ENCODE measurements at regions not wholly inside any gene's neighbourhood (a gene's known extent, or its start where the extent isn't known, plus 50 kb on each side); places are given as distances from the start of the nearest gene placed in this dataset.
"Not testable (repeated sequence)": the region's sequence is repeated elsewhere in the genome, so short reads cannot be mapped to it uniquely, and the experiment has no call there.

- TF ChIP-seq CTCF (IDR thresholded peaks at IDR 0.05) = no peak
- no peak for TF ChIP-seq POLR2A (IDR thresholded peaks at IDR 0.05)
- H3K4me3 ChIP-seq (replicated peaks in 1 of 3) = no peak overlapping the region
- no peaks in the 10 kb centered on the region for H3K27me3 ChIP-seq
- H3K27ac ChIP-seq = no peak overlapping the region
- no peaks in the 10 kb centered on the region for H3K4me1 ChIP-seq
- no peak for DNase-seq
- no peaks in the 10 kb centered on the region for H3K9me3 ChIP-seq
- intact Hi-C loops (cut with DNase I) = no loop called here
- WGBS, 2 donors = 7 to 21% methylated on average over 12 to 15 of the region's 27 CpGs
- H3K36me3 ChIP-seq = no peaks in the 10 kb centered on the region
Observed at GRCh38 chr6:78629154-78629721, 238.1 kb upstream of the IRAK1BP1 start.

- H3K36me3 ChIP-seq = no peaks in the 10 kb centered on the region
- H3K4me1 ChIP-seq = no peaks in the 10 kb centered on the region
- no peak for DNase-seq
- TF ChIP-seq CTCF (IDR thresholded peaks at IDR 0.05) (no peak), POLR2A (IDR thresholded peaks at IDR 0.05) (no peak)
- intact Hi-C loops (cut with DNase I) = no loop called here
- no peak overlapping the region for H3K27ac ChIP-seq
- H3K27me3 ChIP-seq = no peaks in the 10 kb centered on the region
- no peaks in the 10 kb centered on the region for H3K9me3 ChIP-seq
- no peak overlapping the region for H3K4me3 ChIP-seq (replicated peaks in 1 of 3)
- 80 to 84% methylated on average over 20 to 22 of the region's 22 CpGs for WGBS, 2 donors
Observed at GRCh38 chr6:78629836-78630235, 237.5 kb upstream of the IRAK1BP1 start.

- no peak overlapping the region for H3K4me3 ChIP-seq (replicated peaks in 1 of 3)
- no peaks in the 10 kb centered on the region for H3K9me3 ChIP-seq
- TF ChIP-seq CTCF (IDR thresholded peaks at IDR 0.05) = no peak
- no peak for TF ChIP-seq POLR2A (IDR thresholded peaks at IDR 0.05)
- no peak overlapping the region for H3K27ac ChIP-seq
- no peaks in the 10 kb centered on the region for H3K4me1 ChIP-seq
- no peaks in the 10 kb centered on the region for H3K36me3 ChIP-seq
- H3K27me3 ChIP-seq = no peaks in the 10 kb centered on the region
- intact Hi-C loops (cut with DNase I) = no loop called here
- WGBS, 2 donors = 54 to 65% methylated on average over 3 of the region's 3 CpGs
- DNase-seq = no peak
Observed at GRCh38 chr6:78631976-78632375, 235.4 kb upstream of the IRAK1BP1 start.

GRCh38 chr6:78639111-78640110 is 227.9 kb upstream of the IRAK1BP1 start:
- intact Hi-C loops (cut with DNase I) = no loop called here

GRCh38 chr6:78643976-78644375 is 223.4 kb upstream of the IRAK1BP1 start:
- H3K27ac ChIP-seq; H3K4me3 ChIP-seq (replicated peaks in 1 of 3); H3K9me3 ChIP-seq; DNase-seq; H3K27me3 ChIP-seq; intact Hi-C loops (cut with DNase I); H3K36me3 ChIP-seq; H3K4me1 ChIP-seq: not testable (repeated sequence)
- WGBS, 2 donors = 78 to 81% methylated on average over 1 to 6 of the region's 6 CpGs

More at GRCh38 chr6:78639111-78640110, 227.9 kb upstream of the IRAK1BP1 start:
- Histone ChIP-seq H3K36me3 (no peaks in the 10 kb centered on the region), H3K4me3 (replicated peaks in 1 of 3) (no peak overlapping the region), H3K9me3 (no peaks in the 10 kb centered on the region), H3K4me1 (no peaks in the 10 kb centered on the region), H3K27me3 (no peaks in the 10 kb centered on the region), H3K27ac (no peak overlapping the region)
- TF ChIP-seq CTCF (IDR thresholded peaks at IDR 0.05) = no peak
- no peak for TF ChIP-seq POLR2A (IDR thresholded peaks at IDR 0.05)
- WGBS, 2 donors = 90 to 92% methylated on average over 7 of the region's 7 CpGs
- no peak for DNase-seq

- H3K27ac ChIP-seq; H3K27me3 ChIP-seq; H3K4me3 ChIP-seq (replicated peaks in 1 of 3); intact Hi-C loops (cut with DNase I); H3K4me1 ChIP-seq; H3K9me3 ChIP-seq; DNase-seq; H3K36me3 ChIP-seq: not testable (repeated sequence)
- WGBS, 2 donors = 84 to 89% methylated on average over 18 to 20 of the region's 20 CpGs
Observed at GRCh38 chr6:78646542-78647415, 220.6 kb upstream of the IRAK1BP1 start.

- H3K27ac ChIP-seq; H3K9me3 ChIP-seq; DNase-seq; intact Hi-C loops (cut with DNase I); H3K36me3 ChIP-seq; H3K4me3 ChIP-seq (replicated peaks in 1 of 3); H3K27me3 ChIP-seq; H3K4me1 ChIP-seq: not testable (repeated sequence)
- 96 to 99% methylated on average over 3 of the region's 3 CpGs for WGBS, 2 donors
Observed at GRCh38 chr6:78665819-78666218, 201.5 kb upstream of the IRAK1BP1 start.

Measured in thyroid gland (tissue), 4 donors.